ENCODE measurements at regions not wholly inside any gene's neighbourhood (a gene's known extent, or its start where the extent isn't known, plus 50 kb on each side); places are given as distances from the start of the nearest gene placed in this dataset.

DNA sequence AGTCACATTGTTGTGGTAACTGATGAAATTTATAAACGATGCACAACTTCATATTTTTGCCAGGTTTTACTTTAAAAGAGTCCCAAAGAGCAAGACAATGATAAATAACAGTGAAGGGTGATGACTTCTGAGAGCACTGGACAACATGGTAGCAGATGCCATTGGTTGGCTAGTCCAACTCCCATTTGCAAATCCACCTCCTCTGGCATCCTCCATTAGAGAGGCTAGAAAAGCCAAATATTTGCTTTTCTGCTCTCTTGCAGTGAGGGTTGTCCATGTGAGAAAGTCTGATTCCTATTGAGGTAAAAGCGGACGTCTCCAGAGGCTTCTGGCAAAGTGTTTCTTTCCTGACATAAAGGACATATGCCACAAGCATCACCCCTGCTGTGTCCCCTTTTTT is 89.6 kb upstream of the BMP4 start:
- no peak overlapping the region for H2BK12ac ChIP-seq (ENCODE audit: low read depth, low read length)
- H3K9ac ChIP-seq (replicated peaks in 1 of 4; ENCODE audit: extremely low read depth in 1 of 4, low read depth in 3 of 4, low read length in 3 of 4), result no peak overlapping the region
- H3K4ac ChIP-seq (replicated peaks; ENCODE audit: insufficient read length, low read depth, low read length), result no peak overlapping the region
- H3K4me3 ChIP-seq (ENCODE audit: extremely low read depth in 1 of 4, insufficient read depth in 2 of 4, low read depth in 3 of 4, low read length in 4 of 4), result no peak overlapping the region
- FAIRE-seq (no peak), DNase-seq (ENCODE audit: low read depth in 1 of 2, low spot score in 2 of 2) (no peak)
- TF ChIP-seq NRF1 (IDR thresholded peaks at IDR 0.05; ENCODE audit: low read depth, low read length), result no peak
- TF ChIP-seq SUZ12 (IDR thresholded peaks at IDR 0.05; ENCODE audit: low read length), result no peak
- TF ChIP-seq BCL11A (IDR thresholded peaks at IDR 0.05; ENCODE audit: low read depth in 2 of 2, low read length in 2 of 2), result no peak
- TF ChIP-seq EZH2 (IDR thresholded peaks at IDR 0.05; ENCODE audit: low read depth, low read length, severe bottlenecking), result no peak
- H2BK5ac ChIP-seq (ENCODE audit: low read depth, low read length), result no peak overlapping the region
- H2BK15ac ChIP-seq (ENCODE audit: low read length), result no peak overlapping the region
- H3K79me1 ChIP-seq (ENCODE audit: low read depth, low read length), result no peaks in the 10 kb centered on the region
- 55% methylated on average over 3 of the region's 3 CpGs; no CpG with 5 or more reads in 1 of the 2 experiments for WGBS, 2 experiments (ENCODE audit: extremely low coverage in 1 of 2, insufficient coverage in 1 of 2, insufficient read length in 1 of 2, insufficient replicate concordance in 2 of 2, low coverage in 1 of 2, low lambda C conversion rate in 2 of 2, missing lambda C conversion rate in 1 of 2)
- H4K8ac ChIP-seq (ENCODE audit: extremely low read depth, insufficient read depth, low read length), result no peak overlapping the region
- no peak overlapping the region for H3K56ac ChIP-seq (replicated peaks; ENCODE audit: insufficient read length, low read depth, low read length)
- H2AFZ ChIP-seq (ENCODE audit: low read length), result no peak overlapping the region
- no peak overlapping the region for H3K23ac ChIP-seq (ENCODE audit: insufficient read length)
- H4K5ac ChIP-seq (ENCODE audit: insufficient read length, low read depth, low read length), result no peak overlapping the region
- ChIA-PET POLR2A (ENCODE audit: partially characterized antibody) (no interaction called here), CTCF (ENCODE audit: partially characterized antibody) (interaction anchor here (0.6 kb wide), 1 partner anchor 647 kb away, joined by 3 read pairs; no protein-coding TSS in a partner anchor)
- no peak overlapping the region for H3K18ac ChIP-seq (ENCODE audit: extremely low read depth, low read length)
- no peak overlapping the region for H3K14ac ChIP-seq (ENCODE audit: insufficient read length)
- H3K4me2 ChIP-seq (ENCODE audit: insufficient read depth in 1 of 2, low read depth in 2 of 2, low read length in 2 of 2), result no peak overlapping the region
- no peaks in the 10 kb centered on the region for H3K27me3 ChIP-seq (replicated peaks in 1 of 4; ENCODE audit: control insufficient read depth in 3 of 4, extremely low read depth in 1 of 4, insufficient read depth in 3 of 4, low read length in 3 of 4)
- no peak overlapping the region for H3K27ac ChIP-seq (ENCODE audit: low read depth, low read length)
- no peaks in the 10 kb centered on the region for H4K20me1 ChIP-seq (replicated peaks in 1 of 2; ENCODE audit: control insufficient read depth in 1 of 2, insufficient read depth in 2 of 2, low read length in 2 of 2)
- no peak overlapping the region for H2BK20ac ChIP-seq (ENCODE audit: low read length)
- H3K79me2 ChIP-seq (ENCODE audit: control insufficient read depth in 1 of 2, insufficient read depth in 2 of 2, low read length in 2 of 2), result no peaks in the 10 kb centered on the region
- no peak overlapping the region for H2BK120ac ChIP-seq (replicated peaks; ENCODE audit: low read depth, low read length)
- H3K23me2 ChIP-seq (ENCODE audit: low read depth, low read length), result no peaks in the 10 kb centered on the region
- no peaks in the 10 kb centered on the region for H3K36me3 ChIP-seq (ENCODE audit: control insufficient read depth in 2 of 4, insufficient read depth in 4 of 4, low read length in 3 of 4)
- no peaks in the 10 kb centered on the region for H3K4me1 ChIP-seq (replicated peaks in 1 of 4; ENCODE audit: control insufficient read depth in 3 of 4, insufficient read depth in 4 of 4, low read length in 3 of 4)
- no peaks in the 10 kb centered on the region for H3K9me3 ChIP-seq (ENCODE audit: insufficient read depth in 2 of 2, low read depth in 1 of 2, low read length in 1 of 2)
- no peak overlapping the region for H4K91ac ChIP-seq (replicated peaks; ENCODE audit: insufficient read length, low read length)
- H2AK5ac ChIP-seq (ENCODE audit: low read depth, low read length), result no peak overlapping the region
